ENCODE measurements at regions not wholly inside any gene's neighbourhood (a gene's known extent, or its start where the extent isn't known, plus 50 kb on each side); places are given as distances from the start of the nearest gene placed in this dataset.

DNA sequence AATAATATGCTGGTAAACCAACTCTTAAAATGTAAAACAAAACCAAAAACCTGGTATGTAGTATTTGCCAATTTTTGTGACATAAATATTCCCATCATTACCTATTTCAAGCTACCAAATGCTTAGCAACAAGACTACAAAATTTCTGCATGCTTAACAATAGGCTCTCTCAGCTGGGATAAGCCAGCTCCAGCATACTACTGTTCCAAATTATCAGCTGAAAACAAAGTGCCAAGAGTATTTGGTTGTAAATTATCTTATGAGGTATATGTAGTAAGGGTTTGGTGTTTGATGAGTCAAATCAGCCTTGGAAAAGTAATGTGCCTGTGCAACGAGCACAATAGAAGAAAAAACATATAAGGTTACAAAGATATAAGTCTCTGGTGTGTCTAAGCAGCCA lies 263.2 kb downstream of the HGF start:
- TF ChIP-seq, protein P1, sequence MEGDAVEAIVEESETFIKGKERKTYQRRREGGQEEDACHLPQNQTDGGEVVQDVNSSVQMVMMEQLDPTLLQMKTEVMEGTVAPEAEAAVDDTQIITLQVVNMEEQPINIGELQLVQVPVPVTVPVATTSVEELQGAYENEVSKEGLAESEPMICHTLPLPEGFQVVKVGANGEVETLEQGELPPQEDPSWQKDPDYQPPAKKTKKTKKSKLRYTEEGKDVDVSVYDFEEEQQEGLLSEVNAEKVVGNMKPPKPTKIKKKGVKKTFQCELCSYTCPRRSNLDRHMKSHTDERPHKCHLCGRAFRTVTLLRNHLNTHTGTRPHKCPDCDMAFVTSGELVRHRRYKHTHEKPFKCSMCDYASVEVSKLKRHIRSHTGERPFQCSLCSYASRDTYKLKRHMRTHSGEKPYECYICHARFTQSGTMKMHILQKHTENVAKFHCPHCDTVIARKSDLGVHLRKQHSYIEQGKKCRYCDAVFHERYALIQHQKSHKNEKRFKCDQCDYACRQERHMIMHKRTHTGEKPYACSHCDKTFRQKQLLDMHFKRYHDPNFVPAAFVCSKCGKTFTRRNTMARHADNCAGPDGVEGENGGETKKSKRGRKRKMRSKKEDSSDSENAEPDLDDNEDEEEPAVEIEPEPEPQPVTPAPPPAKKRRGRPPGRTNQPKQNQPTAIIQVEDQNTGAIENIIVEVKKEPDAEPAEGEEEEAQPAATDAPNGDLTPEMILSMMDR (IDR thresholded peaks at IDR 0.05) = no peak
- no peak for TF ChIP-seq POLR2A (IDR thresholded peaks at IDR 0.05)
